GM12878 (cell line): ENCODE measurements at regions not wholly inside any gene's neighbourhood (a gene's known extent, or its start where the extent isn't known, plus 50 kb on each side); places are given as distances from the start of the nearest gene placed in this dataset.

Source experiments
- EZH2 ChIP-seq: IDR thresholded peaks from 2 replicates; pipeline ENCODE4 v1.6.1; 2012; ENCODE audit warnings: low read depth, mild to moderate bottlenecking, control low read depth, inconsistent platforms, low read length, borderline replicate concordance; ENCODE audit not compliant: control insufficient read depth
- FOXM1 ChIP-seq: IDR thresholded peaks from 2 replicates; pipeline ENCODE4 v1.6.1; 2012; ENCODE audit warnings: low read depth, mild to moderate bottlenecking, inconsistent platforms, low read length, moderate library complexity
- NFIC ChIP-seq: IDR thresholded peaks from 2 replicates; pipeline ENCODE4 v1.6.1; 2012; ENCODE audit warnings: low read depth, mild to moderate bottlenecking, inconsistent platforms, low read length, moderate library complexity
- PAX5 ChIP-seq: IDR thresholded peaks from 2 replicates; pipeline ENCODE4 v1.6.1; 2011; ENCODE audit warnings: low read depth, low read length, borderline replicate concordance
- POLR2AphosphoS2 ChIP-seq: IDR thresholded peaks from 2 replicates; pipeline ENCODE4 v1.6.1; 2011; ENCODE audit warnings: low read depth, mild to moderate bottlenecking, low read length, improper control_type of control experiment, moderate library complexity
- USF1 ChIP-seq: IDR thresholded peaks from 2 replicates; pipeline ENCODE4 v1.6.1; 2011; ENCODE audit warnings: borderline replicate concordance, low read depth, mild to moderate bottlenecking, moderate library complexity, mixed read lengths, low read length; ENCODE audit not compliant: insufficient read depth; ENCODE audit errors: extremely low read length
- ZNF592 ChIP-seq: fragments of 450-650 bp; IDR thresholded peaks from 2 replicates; pipeline ENCODE4 v1.6.1; 2017; ENCODE audit warnings: mild to moderate bottlenecking, moderate library complexity

GRCh38 chr4:147311956-147312355, 168.9 kb upstream of the EDNRA start (continued):
- TF ChIP-seq NFIC = no peak
- no peak for TF ChIP-seq ZNF592
- TF ChIP-seq PAX5 = no peak
- TF ChIP-seq FOXM1 = no peak
- TF ChIP-seq POLR2AphosphoS2 = no peak
- TF ChIP-seq EZH2 = no peak
- no peak for TF ChIP-seq USF1
- TF ChIP-seq, all 136 proteins: peak for 0
